ENCODE measurements at regions not wholly inside any gene's neighbourhood (a gene's known extent, or its start where the extent isn't known, plus 50 kb on each side); places are given as distances from the start of the nearest gene placed in this dataset.
A peak's percentile ranks its signal among the peaks of the same experiment; 100 is the strongest.
"Not testable (repeated sequence)": the region's sequence is repeated elsewhere in the genome, so short reads cannot be mapped to it uniquely, and the experiment has no call there.

GRCh38 chr2:111671426-111672150, 212.4 kb downstream of the ANAPC1 start:
- DNase-seq (ENCODE audit: low read depth): peak; percentile 84
- TF ChIP-seq, protein P1, sequence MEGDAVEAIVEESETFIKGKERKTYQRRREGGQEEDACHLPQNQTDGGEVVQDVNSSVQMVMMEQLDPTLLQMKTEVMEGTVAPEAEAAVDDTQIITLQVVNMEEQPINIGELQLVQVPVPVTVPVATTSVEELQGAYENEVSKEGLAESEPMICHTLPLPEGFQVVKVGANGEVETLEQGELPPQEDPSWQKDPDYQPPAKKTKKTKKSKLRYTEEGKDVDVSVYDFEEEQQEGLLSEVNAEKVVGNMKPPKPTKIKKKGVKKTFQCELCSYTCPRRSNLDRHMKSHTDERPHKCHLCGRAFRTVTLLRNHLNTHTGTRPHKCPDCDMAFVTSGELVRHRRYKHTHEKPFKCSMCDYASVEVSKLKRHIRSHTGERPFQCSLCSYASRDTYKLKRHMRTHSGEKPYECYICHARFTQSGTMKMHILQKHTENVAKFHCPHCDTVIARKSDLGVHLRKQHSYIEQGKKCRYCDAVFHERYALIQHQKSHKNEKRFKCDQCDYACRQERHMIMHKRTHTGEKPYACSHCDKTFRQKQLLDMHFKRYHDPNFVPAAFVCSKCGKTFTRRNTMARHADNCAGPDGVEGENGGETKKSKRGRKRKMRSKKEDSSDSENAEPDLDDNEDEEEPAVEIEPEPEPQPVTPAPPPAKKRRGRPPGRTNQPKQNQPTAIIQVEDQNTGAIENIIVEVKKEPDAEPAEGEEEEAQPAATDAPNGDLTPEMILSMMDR (conservative IDR thresholded peaks at IDR 0.05; ENCODE audit: control insufficient read depth, insufficient read depth, low read depth, low read length): no peak
- H3K4me3 ChIP-seq (ENCODE audit: control insufficient read depth, low read depth, low read length): no peak overlapping the region

DNA sequence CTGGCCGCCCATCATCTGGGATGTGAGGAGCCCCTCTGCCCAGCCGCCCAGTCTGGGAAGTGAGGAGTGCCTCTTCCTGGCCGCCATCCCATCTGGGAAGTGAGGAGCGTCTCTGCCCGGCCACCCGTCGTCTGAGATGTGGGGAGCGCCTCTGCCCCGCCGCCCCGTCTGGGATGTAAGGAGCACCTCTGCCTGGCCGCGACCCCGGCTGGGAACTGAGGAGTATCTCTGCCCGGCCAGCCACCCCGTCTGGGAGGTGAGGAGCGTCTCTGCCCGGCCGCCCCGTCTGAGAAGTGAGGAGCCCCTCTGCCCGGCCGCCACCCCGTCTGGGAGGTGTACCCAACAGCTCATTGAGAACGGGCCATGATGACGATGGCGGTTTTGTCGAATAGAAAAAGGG, 211.4 kb downstream of the ANAPC1 start:
- not testable (repeated sequence) for DNase-seq (ENCODE audit: low read depth); H3K4me3 ChIP-seq (ENCODE audit: control insufficient read depth, low read depth, low read length)

- TF ChIP-seq, protein P1 (conservative IDR thresholded peaks at IDR 0.05; ENCODE audit: control insufficient read depth, insufficient read depth, low read depth, low read length): no peak
- DNase-seq (ENCODE audit: low read depth): no peak
- no peak overlapping the region for H3K4me3 ChIP-seq (ENCODE audit: control insufficient read depth, low read depth, low read length)
Observed at GRCh38 chr2:111673526-111673925, 210.5 kb downstream of the ANAPC1 start.

DNA sequence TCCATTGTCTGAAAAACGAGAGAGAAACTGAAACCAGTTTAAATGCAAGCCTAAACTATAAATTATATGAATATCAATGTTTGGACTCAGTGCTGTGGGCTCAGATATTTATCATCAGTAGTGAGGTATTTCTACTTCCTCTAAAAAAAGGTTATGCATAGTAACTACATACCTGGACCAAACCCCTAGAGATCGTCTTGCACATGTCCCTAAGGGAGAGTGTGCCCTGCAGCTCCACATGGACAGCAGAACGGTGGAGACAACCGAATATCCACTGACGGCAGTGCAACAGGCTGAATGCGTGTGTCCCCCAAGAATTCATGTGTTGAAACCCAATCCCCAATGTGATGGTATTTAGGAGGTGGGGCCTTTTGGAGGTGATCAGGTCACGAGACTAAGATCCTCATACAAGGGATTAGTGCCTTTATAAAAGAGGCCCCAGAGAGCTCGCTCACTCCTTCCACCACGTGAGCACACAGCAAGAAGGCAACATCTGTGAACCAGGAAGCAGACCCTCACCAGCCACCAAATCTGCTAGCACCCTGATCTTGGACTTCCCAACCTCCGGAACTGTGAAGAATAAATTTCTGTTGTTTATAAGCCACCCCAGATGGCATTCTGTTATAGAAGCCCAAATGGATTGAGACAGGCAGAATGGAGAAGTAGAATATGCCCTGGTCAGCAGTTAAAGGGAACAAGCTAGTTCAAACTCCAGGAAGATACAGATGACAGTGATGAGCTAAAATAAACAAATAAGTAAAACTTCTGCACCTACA, 208.4 kb downstream of the ANAPC1 start:
- TF ChIP-seq, protein P1 (conservative IDR thresholded peaks at IDR 0.05; ENCODE audit: control insufficient read depth, insufficient read depth, low read depth, low read length): no peak
- no peak overlapping the region for H3K4me3 ChIP-seq (ENCODE audit: control insufficient read depth, low read depth, low read length)
- DNase-seq (ENCODE audit: low read depth): no peak

- peak; percentile 32 for DNase-seq (ENCODE audit: low read depth)
- TF ChIP-seq, protein P1 (conservative IDR thresholded peaks at IDR 0.05; ENCODE audit: control insufficient read depth, insufficient read depth, low read depth, low read length): no peak
- no peak overlapping the region for H3K4me3 ChIP-seq (ENCODE audit: control insufficient read depth, low read depth, low read length)
Observed at GRCh38 chr2:111676291-111676822, 207.6 kb downstream of the ANAPC1 start.

- no peak overlapping the region for H3K4me3 ChIP-seq (ENCODE audit: control insufficient read depth, low read depth, low read length)
- DNase-seq (ENCODE audit: low read depth): no peak
- TF ChIP-seq, protein P1 (conservative IDR thresholded peaks at IDR 0.05; ENCODE audit: control insufficient read depth, insufficient read depth, low read depth, low read length): no peak
Observed at GRCh38 chr2:111678161-111678560, 205.8 kb downstream of the ANAPC1 start.

DNA sequence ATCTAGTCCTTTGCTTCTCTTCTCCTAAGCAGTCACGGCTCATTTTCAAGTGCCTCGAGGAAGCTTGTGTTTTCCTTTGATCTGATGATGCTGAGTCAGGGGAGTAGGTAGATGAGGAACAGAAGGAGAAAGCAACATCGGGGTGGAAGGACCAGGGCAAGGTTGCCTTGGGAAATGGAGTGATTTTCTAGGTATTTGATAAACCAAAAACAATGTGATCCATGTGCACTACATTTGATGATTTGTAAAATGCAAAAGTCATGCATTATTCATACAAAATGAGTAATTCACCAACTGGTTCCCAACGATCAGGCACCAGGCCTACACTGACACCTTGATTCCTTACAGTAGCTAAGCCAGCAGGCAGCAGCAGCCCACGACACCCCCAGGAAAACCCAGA, 205.3 kb downstream of the ANAPC1 start:
- DNase-seq (ENCODE audit: low read depth): peak; percentile 79
- H3K4me3 ChIP-seq (ENCODE audit: control insufficient read depth, low read depth, low read length): no peak overlapping the region
- TF ChIP-seq, protein P1 (conservative IDR thresholded peaks at IDR 0.05; ENCODE audit: control insufficient read depth, insufficient read depth, low read depth, low read length): no peak

Data from fibroblast of mammary gland (primary cell).